HK-2 (cell line): ENCODE measurements at regions not wholly inside any gene's neighbourhood (a gene's known extent, or its start where the extent isn't known, plus 50 kb on each side); places are given as distances from the start of the nearest gene placed in this dataset.

ENCODE experiments used
- DNase-seq: peaks from one replicate; pipeline ENCODE4 v3.0.0-alpha.2; 2018; ENCODE audit not compliant: unreplicated experiment

- no peak for DNase-seq
Measured at GRCh38 chr1:38265293-38266196, 219.0 kb upstream of the POU3F1 start.

GRCh38 chr1:38263438-38263837 is 216.8 kb upstream of the POU3F1 start:
- no peak for DNase-seq

- no peak for DNase-seq
Measured at GRCh38 chr1:38261574-38261973, 215.0 kb upstream of the POU3F1 start.

- no peak for DNase-seq
Measured at GRCh38 chr1:38258085-38258627, 211.6 kb upstream of the POU3F1 start.

GRCh38 chr1:38257374-38257773 is 210.8 kb upstream of the POU3F1 start:
- no peak for DNase-seq

GRCh38 chr1:38256072-38256471 is 209.5 kb upstream of the POU3F1 start:
- DNase-seq: no peak

GRCh38 chr1:38253314-38253713 is 206.7 kb upstream of the POU3F1 start:
- no peak for DNase-seq

DNA sequence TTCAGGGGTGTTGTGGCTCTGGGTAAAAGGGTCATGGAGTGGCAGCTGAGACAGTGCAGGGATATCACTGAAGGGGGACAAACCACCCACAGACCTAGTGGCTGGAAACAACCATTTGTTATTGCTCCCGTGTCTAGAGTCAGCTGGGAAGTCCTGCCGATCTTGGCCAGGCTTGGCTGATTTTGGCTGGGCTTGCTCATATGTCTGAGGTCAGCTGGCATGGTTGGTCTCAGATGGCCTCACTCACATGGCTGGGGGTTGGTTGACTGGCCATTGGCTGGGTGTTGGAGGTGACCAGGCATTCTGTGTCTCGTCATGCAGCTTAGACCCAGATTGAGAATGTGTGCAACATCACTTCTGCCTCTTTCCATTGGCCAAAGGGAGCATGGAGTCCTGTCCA is 203.8 kb upstream of the POU3F1 start:
- no peak for DNase-seq

GRCh38 chr1:38249001-38249400 is 202.4 kb upstream of the POU3F1 start:
- DNase-seq: no peak

DNA sequence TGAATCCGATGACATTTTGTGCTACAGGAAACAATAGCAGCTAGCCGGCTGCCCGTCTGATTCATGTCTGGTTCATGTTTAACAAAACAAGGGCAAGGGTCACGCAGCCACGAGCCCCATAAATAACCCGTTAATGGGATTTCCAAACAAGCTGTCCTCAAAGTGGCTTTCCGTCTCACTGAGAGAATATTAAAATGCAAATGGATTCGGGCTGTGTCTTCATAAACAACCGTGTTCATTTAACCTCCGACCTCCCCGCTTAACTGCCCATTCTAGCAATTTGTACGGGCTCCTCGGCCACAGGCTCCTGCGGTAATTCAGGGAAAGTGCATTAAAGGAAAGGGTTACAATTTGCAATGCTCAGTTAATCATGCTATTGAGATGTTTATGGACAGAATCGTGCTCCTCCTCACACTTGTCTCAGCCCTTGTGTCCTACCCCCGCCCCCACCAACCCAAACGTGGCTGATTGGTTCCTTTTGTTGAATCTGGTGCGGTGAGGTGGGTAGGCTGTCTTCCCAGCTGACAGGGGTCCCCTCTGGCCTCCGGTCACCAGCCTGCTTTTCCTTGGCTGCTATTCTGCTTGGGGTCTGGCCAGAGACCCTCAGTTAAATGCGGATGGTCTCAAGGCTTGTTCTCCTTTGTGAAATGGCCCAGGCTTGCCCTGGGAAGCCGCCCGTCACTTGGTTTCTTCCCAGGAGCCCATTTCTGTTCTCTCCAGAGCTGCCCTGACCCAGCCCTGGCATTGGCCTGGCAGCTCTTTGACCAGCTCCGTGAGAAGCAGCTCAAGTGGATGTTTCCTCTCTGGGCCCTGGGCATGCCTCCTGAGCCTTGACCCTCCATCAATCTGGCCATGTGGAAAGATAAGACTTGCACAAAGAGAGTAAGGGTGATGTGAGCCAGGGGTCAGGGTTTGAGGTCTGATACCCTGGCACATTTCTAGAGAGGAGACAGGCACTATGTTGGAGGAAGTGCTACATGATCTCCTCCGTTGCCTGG is 200.7 kb upstream of the POU3F1 start:
- DNase-seq: peak; percentile 32

DNA sequence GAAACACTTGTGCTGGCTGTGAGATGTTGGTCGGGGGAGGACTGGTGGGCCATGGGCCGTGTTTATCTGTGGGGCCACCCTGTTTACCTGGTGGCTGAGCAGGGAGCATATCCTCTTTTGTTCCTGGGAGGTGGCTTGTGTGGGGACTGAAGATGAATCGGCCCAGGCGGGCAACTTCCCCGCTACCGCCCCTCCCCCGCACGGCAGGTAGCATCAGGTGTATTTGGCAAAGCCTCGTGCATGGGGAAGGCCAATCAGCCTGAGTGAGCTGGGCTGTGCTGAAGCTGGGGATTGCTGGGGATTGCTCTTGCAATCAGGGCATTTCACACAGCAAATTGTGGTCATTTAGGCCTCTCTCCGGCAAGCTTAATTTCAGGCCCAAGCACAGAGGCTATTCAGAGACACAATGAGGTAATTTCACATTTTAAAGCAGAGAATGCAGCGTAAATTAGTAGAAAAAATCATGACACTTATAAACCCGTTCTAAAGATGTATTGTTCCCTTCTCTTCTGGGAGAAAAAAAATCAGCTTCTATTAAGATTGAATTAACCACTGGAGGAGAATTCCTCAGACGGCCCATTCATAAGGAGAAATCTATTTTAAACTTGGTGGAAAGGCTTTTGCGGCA is 197.7 kb upstream of the POU3F1 start:
- no peak for DNase-seq

DNA sequence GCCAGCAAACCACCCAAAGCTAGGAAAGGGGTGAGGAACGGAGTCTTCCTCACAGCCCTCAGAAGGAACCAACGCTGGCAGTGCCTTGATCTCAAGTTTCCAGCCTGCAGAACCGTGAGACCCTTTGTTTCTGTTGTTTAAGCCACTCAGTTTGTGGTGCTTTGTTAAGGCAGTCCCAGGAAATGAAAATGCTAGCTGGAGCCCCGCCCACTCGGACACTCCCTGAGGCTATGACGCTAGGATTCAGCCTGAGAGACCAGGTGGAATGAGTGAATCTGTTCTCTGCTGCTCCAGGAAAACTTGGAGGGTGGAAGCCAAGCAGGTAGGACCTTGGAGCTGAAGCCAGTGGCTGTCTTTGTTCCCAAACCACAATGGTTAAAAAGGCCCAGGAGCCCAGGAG is 196.5 kb upstream of the POU3F1 start:
- DNase-seq: no peak

GRCh38 chr1:38242506-38242905 is 195.9 kb upstream of the POU3F1 start:
- DNase-seq: no peak

GRCh38 chr1:38241594-38242334 is 195.2 kb upstream of the POU3F1 start:
- DNase-seq: no peak

DNA sequence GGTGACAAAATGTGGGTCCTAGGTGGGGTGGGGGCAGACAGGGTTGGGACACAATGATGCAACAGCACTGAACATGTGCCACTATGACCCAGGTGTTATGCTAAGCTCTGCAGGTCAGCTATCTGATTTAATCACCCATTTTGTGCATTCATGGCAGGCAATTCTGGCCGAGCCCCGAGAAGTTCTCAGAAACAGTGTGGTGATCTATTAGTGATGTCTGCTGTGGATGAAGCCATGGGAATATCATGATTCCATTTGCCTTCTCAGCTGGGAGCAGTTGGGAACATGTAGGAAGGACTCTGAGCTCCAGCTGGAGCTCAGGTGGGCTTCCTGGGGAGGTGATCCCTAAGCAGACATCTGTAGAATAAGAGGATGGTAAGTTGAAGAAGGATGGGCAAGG is 194.0 kb upstream of the POU3F1 start:
- DNase-seq: no peak

DNA sequence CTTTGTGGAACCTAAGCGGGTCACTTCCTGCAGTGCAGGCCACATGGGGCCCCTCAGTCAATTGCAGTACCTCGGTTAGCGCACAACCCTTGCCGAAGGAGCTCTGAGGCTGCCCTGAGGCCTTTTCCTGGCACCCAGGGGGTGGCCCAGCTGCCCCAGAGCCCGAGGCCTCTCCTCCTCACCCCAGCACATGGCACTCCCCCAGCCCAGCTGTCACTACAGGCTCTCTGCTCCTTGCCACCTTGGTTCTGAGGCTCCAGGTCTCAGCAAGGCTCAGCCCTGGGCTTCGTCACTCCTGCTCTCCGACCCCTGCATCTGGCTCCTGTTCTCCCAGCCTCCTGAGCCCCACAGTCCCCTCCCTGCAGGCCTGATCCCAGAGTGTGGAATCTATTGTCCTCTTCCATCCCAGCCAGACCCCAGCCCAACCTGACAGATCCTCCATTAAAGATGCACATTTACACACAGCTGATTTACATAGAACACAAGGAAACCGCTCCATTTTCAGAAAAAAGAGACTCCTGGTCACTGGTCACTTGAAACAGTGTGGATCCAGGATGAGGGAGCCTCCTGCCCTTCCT is 192.8 kb upstream of the POU3F1 start:
- DNase-seq: no peak

- DNase-seq: no peak
Measured at GRCh38 chr1:38238294-38238693, 191.7 kb upstream of the POU3F1 start.

DNA sequence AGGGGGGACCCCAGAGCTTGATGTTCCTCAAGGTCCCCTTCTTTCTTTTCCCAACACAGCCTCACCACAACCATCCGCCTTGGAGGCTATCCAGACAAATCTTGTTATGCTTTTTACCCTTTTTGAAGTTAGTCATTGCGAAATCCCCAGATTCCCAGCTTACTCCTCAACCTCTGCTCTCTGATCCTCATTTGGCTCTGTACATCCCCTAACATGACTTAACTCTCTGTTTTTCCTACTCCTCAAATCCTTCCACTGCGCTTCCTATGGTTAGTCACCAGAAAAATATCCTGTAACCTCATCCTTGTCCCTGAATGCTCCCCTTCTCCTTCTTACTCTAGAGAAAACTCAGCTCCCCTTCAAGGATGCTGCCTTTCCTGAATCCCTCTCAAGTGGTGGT is 189.1 kb upstream of the POU3F1 start:
- DNase-seq: no peak

GRCh38 chr1:38231941-38232340 is 185.3 kb upstream of the POU3F1 start:
- no peak for DNase-seq

- no peak for DNase-seq
Measured at GRCh38 chr1:38228718-38229117, 182.1 kb upstream of the POU3F1 start.

GRCh38 chr1:38225745-38226144 is 179.2 kb upstream of the POU3F1 start:
- DNase-seq: no peak
